GM23248 (cell line): ENCODE measurements at regions not wholly inside any gene's neighbourhood (a gene's known extent, or its start where the extent isn't known, plus 50 kb on each side); places are given as distances from the start of the nearest gene placed in this dataset.

Experiments used
- EZH2 ChIP-seq: fragments of 200-600 bp; sonication (generic); IDR thresholded peaks from 2 replicates; pipeline ENCODE4 v1.6.1; 2018; ENCODE audit warnings: antibody characterized with exemption, mild to moderate bottlenecking; ENCODE audit not compliant: insufficient read depth, poor library complexity, severe bottlenecking
- EZH2phosphoT487 ChIP-seq: fragments of 200-600 bp; sonication (generic); IDR thresholded peaks from 2 replicates; pipeline ENCODE4 v1.6.1; 2018; ENCODE audit warnings: antibody characterized with exemption, moderate library complexity, mild to moderate bottlenecking, low read depth; ENCODE audit not compliant: insufficient read depth

DNA sequence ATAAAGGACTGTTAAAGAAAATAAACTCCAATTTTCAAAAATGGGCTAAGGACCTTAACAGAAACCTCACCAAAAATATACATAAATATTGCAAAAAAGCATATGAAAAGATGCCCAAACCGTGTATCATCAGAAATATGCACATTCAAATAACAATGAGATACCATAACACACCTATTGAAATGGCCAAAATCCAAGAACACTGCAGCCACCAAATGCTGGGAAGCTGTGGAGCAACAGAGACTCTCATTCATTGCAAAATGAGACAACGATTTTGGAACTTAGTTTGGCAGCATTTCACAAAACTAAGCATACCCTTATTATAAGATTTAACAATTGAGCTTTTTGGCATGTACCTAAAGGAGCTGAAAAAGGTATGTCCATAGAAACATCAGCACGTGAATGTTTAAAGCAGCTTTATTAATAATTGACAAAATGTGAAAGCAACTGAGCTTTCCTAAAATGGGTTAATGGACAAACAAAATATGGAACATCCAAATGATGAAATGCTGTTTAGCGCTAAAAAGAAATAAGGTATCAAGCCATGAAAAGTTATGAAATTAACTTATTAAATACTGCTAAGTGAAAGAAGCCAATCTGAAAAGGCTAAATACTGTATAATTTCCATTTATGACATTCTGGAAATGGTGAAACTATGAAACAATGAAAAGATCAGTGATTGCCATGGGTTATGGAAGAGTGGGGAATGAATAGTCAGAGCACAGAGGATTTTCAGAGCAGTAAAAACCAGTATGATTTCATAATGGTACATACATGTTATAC lies 592.6 kb upstream of the ADGRB3 start:
- TF ChIP-seq EZH2phosphoT487 (no peak), EZH2 (no peak)
